Ovary (tissue), 3 donors: ENCODE measurements at regions not wholly inside any gene's neighbourhood (a gene's known extent, or its start where the extent isn't known, plus 50 kb on each side); places are given as distances from the start of the nearest gene placed in this dataset.

ENCODE experiments used
- POLR2A ChIP-seq: fragments of 450-650 bp; IDR thresholded peaks from one replicate; pipeline ENCODE4 v1.6.1; 2017; ENCODE audit warnings: antibody characterized with exemption, mild to moderate bottlenecking, moderate library complexity
- TF ChIP-seq, protein P1 (sequence below), 3 donors: fragments of 450-650 bp in 2 of 3; fragments of 200-600 bp in 1 of 3; IDR thresholded peaks; one replicate each; pipeline versions ENCODE4 v1.5.1 to v1.8.0; 2016 to 2022; ENCODE audit warnings: antibody characterized with exemption in 3 of 3, mild to moderate bottlenecking in 1 of 3
- donor health status: DM: no; HTN: no; CAD: no.

DNA sequence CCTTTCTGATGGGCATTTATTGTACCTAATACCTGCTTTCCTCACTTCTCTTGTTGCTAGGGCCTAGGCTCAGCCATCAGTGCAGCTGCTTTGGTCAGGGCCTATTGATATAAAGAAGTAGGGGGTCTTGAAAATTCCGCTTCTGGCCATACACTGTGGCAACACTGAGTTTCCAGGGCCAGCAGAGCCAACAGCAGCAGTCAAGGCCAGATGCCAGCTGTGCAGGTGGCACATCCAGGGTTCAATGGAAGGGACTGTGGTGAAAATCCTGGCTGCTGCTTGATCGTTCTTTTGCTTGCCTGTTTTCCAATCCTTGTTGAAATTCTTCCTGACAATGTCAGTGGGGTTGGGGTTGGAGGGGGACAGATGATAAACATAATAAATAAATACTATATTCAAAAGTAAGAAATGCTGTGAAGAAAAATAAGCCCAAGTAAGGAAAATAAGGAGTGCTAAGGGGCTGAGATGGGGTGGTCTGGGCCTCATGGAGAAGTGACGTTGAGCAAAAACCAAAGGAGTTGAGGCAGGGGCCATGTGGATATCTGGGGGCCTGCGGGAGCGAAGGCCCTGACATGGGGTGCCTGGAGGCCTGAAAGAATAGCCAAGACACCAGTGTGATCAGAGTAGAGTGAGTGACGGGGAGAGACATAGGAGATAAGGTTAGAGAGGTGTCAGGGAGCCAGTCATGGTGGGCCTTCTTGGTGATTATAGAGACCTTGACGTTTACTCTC lies 91.0 kb upstream of the ALDH1B1 start:
- TF ChIP-seq, protein P1, sequence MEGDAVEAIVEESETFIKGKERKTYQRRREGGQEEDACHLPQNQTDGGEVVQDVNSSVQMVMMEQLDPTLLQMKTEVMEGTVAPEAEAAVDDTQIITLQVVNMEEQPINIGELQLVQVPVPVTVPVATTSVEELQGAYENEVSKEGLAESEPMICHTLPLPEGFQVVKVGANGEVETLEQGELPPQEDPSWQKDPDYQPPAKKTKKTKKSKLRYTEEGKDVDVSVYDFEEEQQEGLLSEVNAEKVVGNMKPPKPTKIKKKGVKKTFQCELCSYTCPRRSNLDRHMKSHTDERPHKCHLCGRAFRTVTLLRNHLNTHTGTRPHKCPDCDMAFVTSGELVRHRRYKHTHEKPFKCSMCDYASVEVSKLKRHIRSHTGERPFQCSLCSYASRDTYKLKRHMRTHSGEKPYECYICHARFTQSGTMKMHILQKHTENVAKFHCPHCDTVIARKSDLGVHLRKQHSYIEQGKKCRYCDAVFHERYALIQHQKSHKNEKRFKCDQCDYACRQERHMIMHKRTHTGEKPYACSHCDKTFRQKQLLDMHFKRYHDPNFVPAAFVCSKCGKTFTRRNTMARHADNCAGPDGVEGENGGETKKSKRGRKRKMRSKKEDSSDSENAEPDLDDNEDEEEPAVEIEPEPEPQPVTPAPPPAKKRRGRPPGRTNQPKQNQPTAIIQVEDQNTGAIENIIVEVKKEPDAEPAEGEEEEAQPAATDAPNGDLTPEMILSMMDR (IDR thresholded peaks at IDR 0.05) = no peak
- TF ChIP-seq POLR2A = no peak
